ENCODE measurements at regions not wholly inside any gene's neighbourhood (a gene's known extent, or its start where the extent isn't known, plus 50 kb on each side); places are given as distances from the start of the nearest gene placed in this dataset.

- Mint-ChIP-seq H3K27me3 (ENCODE audit: unreplicated experiment) (no peaks in the 10 kb centered on the region), H3K9me3 (ENCODE audit: unreplicated experiment) (no peaks in the 10 kb centered on the region), H3K36me3 (ENCODE audit: low read depth, unreplicated experiment) (no peaks in the 10 kb centered on the region), H3K4me1 (ENCODE audit: unreplicated experiment) (no peaks in the 10 kb centered on the region), H3K4me3 (ENCODE audit: unreplicated experiment) (no peak overlapping the region), H3K27ac (ENCODE audit: unreplicated experiment) (no peak overlapping the region)
- no peak for DNase-seq (ENCODE audit: low spot score)
- no peak for TF ChIP-seq CTCF (IDR thresholded peaks at IDR 0.05; ENCODE audit: unreplicated experiment)
Measured at GRCh38 chr12:42010715-42011114, 134.0 kb downstream of the GXYLT1 start.

- Mint-ChIP-seq H3K4me3 (ENCODE audit: unreplicated experiment) (no peak overlapping the region), H3K27ac (ENCODE audit: unreplicated experiment) (no peak overlapping the region), H3K4me1 (ENCODE audit: unreplicated experiment) (no peaks in the 10 kb centered on the region), H3K9me3 (ENCODE audit: unreplicated experiment) (no peaks in the 10 kb centered on the region), H3K36me3 (ENCODE audit: low read depth, unreplicated experiment) (no peaks in the 10 kb centered on the region), H3K27me3 (ENCODE audit: unreplicated experiment) (no peaks in the 10 kb centered on the region)
- no peak for DNase-seq (ENCODE audit: low spot score)
- no peak for TF ChIP-seq CTCF (IDR thresholded peaks at IDR 0.05; ENCODE audit: unreplicated experiment)
Measured at GRCh38 chr12:42010257-42010656, 134.4 kb downstream of the GXYLT1 start.

- H3K36me3 Mint-ChIP-seq (ENCODE audit: low read depth, unreplicated experiment) = no peaks in the 10 kb centered on the region
Measured at GRCh38 chr12:42008996-42009395, 135.7 kb downstream of the GXYLT1 start.

GRCh38 chr12:42003031-42003430 lies 141.6 kb downstream of the GXYLT1 start:
- Mint-ChIP-seq H3K4me1 (ENCODE audit: unreplicated experiment) (no peaks in the 10 kb centered on the region), H3K27me3 (ENCODE audit: unreplicated experiment) (no peaks in the 10 kb centered on the region), H3K27ac (ENCODE audit: unreplicated experiment) (no peak overlapping the region), H3K4me3 (ENCODE audit: unreplicated experiment) (no peak overlapping the region), H3K9me3 (ENCODE audit: unreplicated experiment) (no peaks in the 10 kb centered on the region), H3K36me3 (ENCODE audit: low read depth, unreplicated experiment) (no peaks in the 10 kb centered on the region)
- no peak for DNase-seq (ENCODE audit: low spot score)
- no peak for TF ChIP-seq CTCF (IDR thresholded peaks at IDR 0.05; ENCODE audit: unreplicated experiment)

More at GRCh38 chr12:42008996-42009395, 135.7 kb downstream of the GXYLT1 start:
- Mint-ChIP-seq H3K9me3 (ENCODE audit: unreplicated experiment) (no peaks in the 10 kb centered on the region), H3K27ac (ENCODE audit: unreplicated experiment) (no peak overlapping the region), H3K27me3 (ENCODE audit: unreplicated experiment) (no peaks in the 10 kb centered on the region), H3K4me3 (ENCODE audit: unreplicated experiment) (no peak overlapping the region), H3K4me1 (ENCODE audit: unreplicated experiment) (no peaks in the 10 kb centered on the region)
- no peak for DNase-seq (ENCODE audit: low spot score)
- no peak for TF ChIP-seq CTCF (IDR thresholded peaks at IDR 0.05; ENCODE audit: unreplicated experiment)

- H3K4me1 Mint-ChIP-seq (ENCODE audit: unreplicated experiment) = no peaks in the 10 kb centered on the region
- DNase-seq (ENCODE audit: low spot score) = no peak
- no peaks in the 10 kb centered on the region for H3K9me3 Mint-ChIP-seq (ENCODE audit: unreplicated experiment)
- H3K36me3 Mint-ChIP-seq (ENCODE audit: low read depth, unreplicated experiment) = no peaks in the 10 kb centered on the region
- no peaks in the 10 kb centered on the region for H3K27me3 Mint-ChIP-seq (ENCODE audit: unreplicated experiment)
- H3K4me3 Mint-ChIP-seq (ENCODE audit: unreplicated experiment) = no peak overlapping the region
- H3K27ac Mint-ChIP-seq (ENCODE audit: unreplicated experiment) = no peak overlapping the region
- no peak for TF ChIP-seq CTCF (IDR thresholded peaks at IDR 0.05; ENCODE audit: unreplicated experiment)
Measured at GRCh38 chr12:42002563-42002962, 142.1 kb downstream of the GXYLT1 start.
